Loucy (cell line): ENCODE measurements at regions not wholly inside any gene's neighbourhood (a gene's known extent, or its start where the extent isn't known, plus 50 kb on each side); places are given as distances from the start of the nearest gene placed in this dataset.

Source experiments
- CTCF ChIP-seq: fragments of 200-600 bp; sonication (generic); conservative IDR thresholded peaks from 2 replicates; pipeline ENCODE4 v1.5.1; 2014; ENCODE audit warnings: mild to moderate bottlenecking, antibody characterized with exemption, low read length
- EZH2phosphoT487 ChIP-seq: fragments of 200-600 bp; IDR thresholded peaks from 2 replicates; pipeline ENCODE4 v1.6.1; 2018; ENCODE audit warnings: antibody characterized with exemption, mild to moderate bottlenecking, moderate library complexity, borderline replicate concordance

- no peak for TF ChIP-seq CTCF
- no peak for TF ChIP-seq EZH2phosphoT487
These were observed 694.6 kb upstream of the ACVR2A start for GRCh38 chr2:147150241-147150635.
